GM21786 (cell line): ENCODE measurements at regions not wholly inside any gene's neighbourhood (a gene's known extent, or its start where the extent isn't known, plus 50 kb on each side); places are given as distances from the start of the nearest gene placed in this dataset.
"Not testable (repeated sequence)": the region's sequence is repeated elsewhere in the genome, so short reads cannot be mapped to it uniquely, and the experiment has no call there.

Source experiments
- ATAC-seq: cut with Tn5 transposase; IDR thresholded peaks from one replicate; pipeline ENCODE4 v1.9.1; 2021; ENCODE audit not compliant: unreplicated experiment

DNA sequence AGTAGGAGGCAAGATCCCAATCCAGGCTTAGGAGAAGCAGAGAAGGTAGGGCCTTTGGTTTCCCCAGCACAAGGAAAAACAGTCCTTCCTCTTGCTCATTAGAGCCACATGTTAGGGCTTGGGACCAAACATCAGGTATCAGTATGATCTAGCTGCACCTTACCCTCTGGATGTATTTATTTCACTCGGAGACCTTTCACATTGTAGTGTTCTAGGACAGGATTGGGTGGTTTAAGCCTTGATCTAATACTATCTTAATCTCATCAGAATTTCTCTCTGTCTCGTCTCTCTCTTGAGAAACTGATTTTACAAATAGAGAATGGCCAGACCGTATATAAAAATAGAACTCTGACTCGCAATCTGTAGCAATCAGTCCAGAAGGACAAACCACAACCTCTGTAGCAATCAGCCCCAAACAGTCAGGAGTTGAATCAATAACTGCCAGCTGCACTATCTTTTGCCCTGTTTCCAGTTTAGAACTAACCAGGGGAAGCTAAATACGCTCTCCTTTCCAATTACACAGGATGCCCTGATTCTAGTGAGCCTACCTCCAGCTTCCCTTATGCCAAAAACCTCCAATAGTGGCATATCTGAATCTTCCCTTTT is 207.1 kb downstream of the TDRD15 start:
- no peak for ATAC-seq

DNA sequence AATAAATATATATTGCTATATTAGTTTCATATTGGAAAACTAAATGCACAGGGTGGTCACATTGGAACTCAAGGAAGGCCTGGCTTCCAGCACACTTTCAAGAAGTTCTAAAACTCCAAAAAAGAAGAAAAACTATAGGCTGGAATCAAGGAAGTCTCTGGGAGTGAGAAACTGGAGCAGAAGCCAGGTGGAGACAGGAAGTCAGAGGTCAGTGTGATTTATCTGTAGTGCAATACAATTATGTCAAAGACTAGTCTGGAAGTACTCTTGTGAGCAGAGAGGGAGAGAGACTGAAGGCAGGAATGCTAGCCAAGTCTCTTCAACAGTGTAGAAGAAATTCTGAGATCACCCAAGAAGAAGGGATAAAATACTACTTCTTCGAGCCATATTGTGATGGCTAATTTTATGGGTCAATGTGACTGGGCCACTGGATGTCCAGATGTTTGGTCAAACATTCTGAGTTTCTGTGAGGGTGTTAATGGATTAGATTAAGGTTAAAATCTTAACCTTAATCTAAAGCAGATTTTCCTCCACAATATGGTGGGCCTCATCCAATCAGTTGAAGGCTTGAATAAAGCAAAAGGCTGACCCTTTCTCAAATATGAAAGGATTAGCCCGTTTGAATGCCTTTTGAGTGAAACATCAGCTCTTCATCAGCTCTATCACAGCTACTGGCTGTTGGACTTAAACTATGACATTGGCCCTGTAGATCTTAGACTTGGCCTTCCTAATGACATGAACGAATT is 208.0 kb downstream of the TDRD15 start:
- no peak for ATAC-seq

DNA sequence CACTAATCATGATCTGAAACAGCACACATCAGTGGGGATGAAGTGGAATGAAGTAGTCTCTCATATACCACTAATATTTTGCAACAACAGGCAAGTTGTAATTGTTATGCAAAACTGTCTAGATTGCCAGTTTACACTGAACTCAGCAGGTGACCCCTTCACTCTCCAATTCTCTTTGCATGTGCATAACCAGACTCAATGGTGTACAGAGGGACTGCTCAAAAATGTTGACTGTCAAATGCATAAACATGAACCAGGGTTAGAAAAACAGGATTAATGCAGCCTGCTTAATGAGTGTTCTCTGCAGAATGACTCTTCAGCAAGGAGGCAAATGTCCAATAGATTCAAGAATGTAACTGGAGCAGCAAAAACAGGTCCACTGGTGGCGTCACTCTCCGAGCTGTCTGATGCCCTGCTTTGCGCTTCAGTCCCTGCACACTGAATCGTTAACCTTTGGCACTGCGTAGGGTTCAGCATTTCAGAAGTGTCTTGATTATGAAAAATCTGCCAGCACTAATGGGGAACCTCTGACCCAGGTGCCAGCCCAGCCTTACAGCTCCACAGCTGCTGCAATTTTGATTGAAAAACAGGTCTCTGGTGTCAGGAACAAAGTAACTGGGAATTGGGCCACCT is 209.3 kb downstream of the TDRD15 start:
- ATAC-seq, result no peak

GRCh38 chr2:21333684-21334083 is 209.9 kb downstream of the TDRD15 start:
- ATAC-seq, result no peak

GRCh38 chr2:21346984-21347383 is 223.2 kb downstream of the TDRD15 start:
- ATAC-seq, result no peak

GRCh38 chr2:21353879-21354679 is 230.3 kb downstream of the TDRD15 start:
- no peak for ATAC-seq

DNA sequence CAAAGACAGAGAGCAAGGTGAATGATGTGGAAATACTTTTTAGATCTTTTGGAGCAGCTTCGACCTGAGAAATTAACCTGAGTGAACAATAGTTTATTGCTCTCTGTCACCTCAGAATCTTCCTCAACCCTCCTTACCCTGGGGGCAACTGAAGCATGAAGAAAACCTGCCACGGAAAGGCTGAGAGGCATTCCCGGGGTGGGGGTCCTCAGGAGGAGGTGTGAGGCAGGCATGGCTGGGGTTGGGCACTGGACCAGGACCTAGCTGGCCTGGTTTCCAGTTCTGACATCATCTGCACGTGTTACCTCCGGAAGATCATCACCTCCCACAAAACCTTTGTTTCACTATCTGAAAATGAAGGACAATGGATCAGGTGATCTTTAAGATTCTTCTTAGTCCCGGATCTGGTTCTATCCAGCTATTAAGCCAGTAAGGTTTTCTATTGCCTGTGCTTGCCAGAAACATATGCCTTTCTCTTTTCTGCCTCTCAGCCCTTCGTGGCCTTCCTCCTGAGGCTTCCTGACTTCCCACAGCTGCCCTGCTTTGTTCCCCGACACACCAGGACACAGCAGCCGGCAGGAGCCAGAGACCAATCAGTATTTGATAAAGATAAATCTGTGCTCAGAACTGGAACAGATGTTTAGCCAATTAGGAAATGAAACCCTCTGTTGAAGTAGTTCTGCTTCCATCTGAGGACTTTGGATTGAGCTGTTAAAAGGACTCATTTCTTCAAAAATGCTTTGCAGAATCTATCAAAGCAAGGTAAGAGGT is 232.5 kb downstream of the TDRD15 start:
- no peak for ATAC-seq

GRCh38 chr2:21356857-21357255 is 233.1 kb downstream of the TDRD15 start:
- no peak for ATAC-seq

GRCh38 chr2:21358976-21359375 is 235.2 kb downstream of the TDRD15 start:
- ATAC-seq, result no peak

GRCh38 chr2:21361384-21361783 is 237.6 kb downstream of the TDRD15 start:
- ATAC-seq, result no peak

DNA sequence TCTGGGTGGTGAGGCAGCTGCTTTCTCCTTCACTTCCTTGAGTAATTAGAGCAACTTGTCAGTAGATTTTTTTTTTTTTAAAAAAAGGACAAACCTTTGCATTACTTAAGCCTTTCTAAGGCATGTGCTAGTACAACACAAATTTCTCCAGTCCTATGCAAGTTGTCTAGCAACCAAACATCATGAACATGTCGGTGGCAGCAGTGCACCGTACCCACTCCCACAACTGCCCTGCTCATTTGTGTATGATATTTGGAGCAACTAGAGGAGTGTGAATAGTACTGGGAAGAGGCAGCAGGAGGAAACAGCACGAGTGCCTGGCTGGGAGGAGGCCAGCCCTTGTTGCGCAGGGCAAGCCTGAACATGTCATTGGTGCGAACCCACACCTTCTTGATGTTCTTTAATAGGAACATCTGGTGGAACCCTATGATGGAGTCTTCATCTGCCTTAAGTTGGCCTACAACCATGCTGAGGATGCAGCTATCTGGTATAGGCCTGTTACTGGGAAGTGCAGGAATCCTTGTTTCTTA is 238.3 kb downstream of the TDRD15 start:
- ATAC-seq, result no peak

DNA sequence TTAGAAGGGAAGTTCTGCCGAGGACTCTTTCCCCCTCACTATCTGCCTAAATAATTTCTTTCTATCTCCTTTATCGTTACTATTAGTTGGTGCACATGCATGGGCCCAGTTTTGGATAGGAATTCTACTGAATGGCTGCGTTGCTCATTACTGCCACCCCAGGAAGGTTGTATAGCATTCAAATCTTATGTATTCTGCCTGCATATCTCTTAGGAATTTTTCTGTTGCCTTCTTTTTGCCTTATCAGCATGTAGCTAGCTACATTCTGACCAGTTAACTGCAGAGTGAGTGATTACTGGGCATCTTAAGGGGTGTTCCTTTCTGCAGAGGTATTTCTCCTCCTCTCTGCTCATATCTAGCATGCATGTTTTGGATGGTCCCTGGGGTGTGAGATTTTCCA is 239.6 kb downstream of the TDRD15 start:
- ATAC-seq, result no peak

DNA sequence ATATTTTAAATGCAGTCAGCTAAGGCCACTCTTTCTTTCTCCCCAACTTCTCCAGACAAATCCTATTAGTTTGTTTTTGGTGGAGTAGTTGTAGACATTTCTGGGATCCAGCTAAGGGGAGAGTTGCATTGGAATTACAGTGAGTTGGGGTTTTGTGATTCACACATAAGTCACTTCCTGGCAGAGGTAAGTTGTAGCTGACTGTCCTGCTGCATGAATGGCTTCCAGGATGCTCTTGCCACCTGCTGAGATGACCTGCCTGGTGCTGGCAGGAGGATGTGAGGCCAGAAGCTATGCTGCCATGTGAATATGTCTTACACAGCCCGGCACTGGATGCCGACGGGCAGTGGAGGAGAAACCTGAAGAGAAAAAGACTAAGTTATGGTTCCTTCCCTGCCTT is 243.7 kb downstream of the TDRD15 start:
- ATAC-seq, result no peak

DNA sequence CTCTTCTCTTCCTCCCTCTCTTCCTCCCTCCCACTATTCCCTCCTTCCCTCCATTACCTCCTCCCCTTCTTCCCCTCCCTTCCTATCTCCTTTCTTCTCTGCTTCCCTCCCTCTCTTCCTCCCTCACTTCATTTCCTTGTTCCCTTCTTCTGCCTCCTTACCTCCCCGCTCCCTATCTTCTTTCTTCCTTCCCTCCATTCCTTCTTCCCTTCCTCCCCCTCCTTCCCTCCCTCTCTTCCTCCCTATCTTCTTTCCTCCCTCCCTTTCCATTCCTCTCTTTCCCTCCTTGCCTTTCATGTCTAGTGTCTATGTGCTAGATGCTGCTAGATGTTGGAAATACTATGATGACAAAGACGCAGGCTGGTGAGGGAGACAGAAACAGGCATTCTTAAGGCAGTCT is 246.0 kb downstream of the TDRD15 start:
- no peak for ATAC-seq

GRCh38 chr2:21371499-21372003 is 247.8 kb downstream of the TDRD15 start:
- ATAC-seq, result no peak

GRCh38 chr2:21372654-21373053 is 248.9 kb downstream of the TDRD15 start:
- ATAC-seq, result no peak

- no peak for ATAC-seq
These were observed 253.1 kb downstream of the TDRD15 start for GRCh38 chr2:21376864-21377263.

DNA sequence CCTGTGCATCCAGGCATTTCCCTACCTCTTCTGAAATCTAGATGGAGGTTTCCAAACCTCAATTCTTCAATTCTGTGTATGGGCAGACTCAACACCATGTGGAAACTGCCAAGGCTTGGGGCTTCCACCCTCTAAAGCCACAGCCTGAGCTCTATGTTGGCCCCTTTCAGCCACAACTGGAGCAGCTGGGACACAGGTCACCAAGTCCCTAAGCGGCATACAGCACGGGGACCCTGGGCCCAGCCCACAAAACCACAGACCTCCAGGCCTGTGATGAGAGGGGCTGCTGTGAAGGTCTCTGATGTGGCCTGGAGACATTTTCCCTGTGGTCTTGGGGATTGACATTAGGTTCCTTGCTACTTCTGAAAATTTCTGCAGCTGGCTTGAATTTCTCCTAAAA is 255.4 kb downstream of the TDRD15 start:
- ATAC-seq, result no peak

- ATAC-seq, result not testable (repeated sequence)
These were observed 255.9 kb downstream of the TDRD15 start for GRCh38 chr2:21379668-21380067.

DNA sequence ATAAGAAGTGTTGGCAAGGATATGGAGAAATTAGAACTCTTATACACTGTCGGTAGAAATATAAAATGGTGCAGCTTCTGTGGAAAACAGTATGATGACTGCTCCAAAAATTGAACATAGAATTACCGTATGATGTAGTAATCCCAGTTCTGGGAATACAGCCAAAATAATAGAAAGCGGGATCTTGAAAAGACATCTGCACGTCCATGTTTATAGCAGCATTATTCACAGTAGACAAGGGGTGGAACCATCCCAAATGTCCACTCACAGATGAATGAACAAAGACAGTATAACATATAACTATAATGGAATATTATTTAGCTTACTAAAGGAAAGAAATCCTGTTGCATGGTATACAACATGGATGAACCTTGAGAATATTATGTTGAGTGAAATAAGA is 257.7 kb downstream of the TDRD15 start:
- ATAC-seq, result no peak
